ENCODE measurements at regions not wholly inside any gene's neighbourhood (a gene's known extent, or its start where the extent isn't known, plus 50 kb on each side); places are given as distances from the start of the nearest gene placed in this dataset.

DNA sequence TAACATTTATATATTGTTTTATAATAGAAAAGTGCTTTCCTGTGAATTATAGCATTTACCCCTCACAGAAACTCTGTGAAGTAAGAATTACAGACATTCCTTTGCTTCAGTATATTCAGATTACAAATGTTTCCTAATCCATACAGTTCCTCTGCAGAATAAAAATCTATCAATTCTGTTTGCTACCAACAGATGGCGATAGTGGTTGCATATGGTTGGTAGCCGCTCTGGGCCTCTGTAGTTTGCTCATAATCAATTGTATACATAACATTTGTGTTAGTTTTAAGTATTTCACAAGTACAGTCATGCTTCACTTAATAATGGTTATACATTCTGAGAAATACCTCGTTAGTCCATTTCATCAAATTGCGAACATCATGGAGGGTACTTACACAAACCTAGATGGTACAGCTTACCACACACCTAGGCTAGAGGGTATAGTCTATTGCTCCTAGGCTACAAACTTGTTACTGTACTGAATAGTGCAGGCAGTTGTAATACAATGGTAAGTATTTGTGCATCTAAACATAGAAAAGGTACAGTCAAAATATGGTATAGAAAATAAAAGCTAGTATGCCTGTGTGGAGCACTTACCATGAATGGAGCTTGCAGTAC lies 94.4 kb upstream of the STEAP4 start:
- Histone ChIP-seq H3K79me2 (replicated peaks; ENCODE audit: insufficient read depth) (no peaks in the 10 kb centered on the region), H3K4me1 (ENCODE audit: insufficient read depth) (no peaks in the 10 kb centered on the region), H3K27me3 (ENCODE audit: insufficient read depth) (no peaks in the 10 kb centered on the region), H3K36me3 (ENCODE audit: insufficient read depth) (no peaks in the 10 kb centered on the region), H4K20me1 (replicated peaks; ENCODE audit: insufficient read depth) (no peaks in the 10 kb centered on the region), H2AFZ (no peak overlapping the region), H3F3A (replicated peaks; ENCODE audit: low read depth) (no peaks in the 10 kb centered on the region), H3K9me2 (ENCODE audit: insufficient read depth) (0 out of 2 replicates have a peak, but pooled peaks cover 3% of the 10 kb centered on the region), H3K27ac (ENCODE audit: low read depth) (no peak overlapping the region), H3K4me2 (no peak overlapping the region), H3K4me3 (no peak overlapping the region)
- no peak for TF ChIP-seq EZH2 (IDR thresholded peaks at IDR 0.05; ENCODE audit: low read depth, unreplicated experiment)
- TF ChIP-seq, protein P1, sequence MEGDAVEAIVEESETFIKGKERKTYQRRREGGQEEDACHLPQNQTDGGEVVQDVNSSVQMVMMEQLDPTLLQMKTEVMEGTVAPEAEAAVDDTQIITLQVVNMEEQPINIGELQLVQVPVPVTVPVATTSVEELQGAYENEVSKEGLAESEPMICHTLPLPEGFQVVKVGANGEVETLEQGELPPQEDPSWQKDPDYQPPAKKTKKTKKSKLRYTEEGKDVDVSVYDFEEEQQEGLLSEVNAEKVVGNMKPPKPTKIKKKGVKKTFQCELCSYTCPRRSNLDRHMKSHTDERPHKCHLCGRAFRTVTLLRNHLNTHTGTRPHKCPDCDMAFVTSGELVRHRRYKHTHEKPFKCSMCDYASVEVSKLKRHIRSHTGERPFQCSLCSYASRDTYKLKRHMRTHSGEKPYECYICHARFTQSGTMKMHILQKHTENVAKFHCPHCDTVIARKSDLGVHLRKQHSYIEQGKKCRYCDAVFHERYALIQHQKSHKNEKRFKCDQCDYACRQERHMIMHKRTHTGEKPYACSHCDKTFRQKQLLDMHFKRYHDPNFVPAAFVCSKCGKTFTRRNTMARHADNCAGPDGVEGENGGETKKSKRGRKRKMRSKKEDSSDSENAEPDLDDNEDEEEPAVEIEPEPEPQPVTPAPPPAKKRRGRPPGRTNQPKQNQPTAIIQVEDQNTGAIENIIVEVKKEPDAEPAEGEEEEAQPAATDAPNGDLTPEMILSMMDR (conservative IDR thresholded peaks at IDR 0.05; ENCODE audit: low read depth in 2 of 2): peak; percentile 66 to 79
- Mint-ChIP-seq H3K27me3 (ENCODE audit: insufficient read depth, low read depth, poor library complexity) (no peaks in the 10 kb centered on the region), H3K4me3 (no peak overlapping the region), H3K9me3 (no peaks in the 10 kb centered on the region; the same call in 1 of the 3 replicates), H3K36me3 (ENCODE audit: low read depth) (no peaks in the 10 kb centered on the region), H3K4me1 (peaks cover 3% of the 10 kb centered on the region; the same call in 2 of the 3 replicates), H3K27ac (no peak overlapping the region)
- ATAC-seq (peak; percentile 63), DNase-seq (ENCODE audit: low spot score) (peak; percentile 54)

GRCh38 chr7:88399696-88400240 lies 93.1 kb upstream of the STEAP4 start:
- H3K27me3 Mint-ChIP-seq (ENCODE audit: insufficient read depth, low read depth, poor library complexity): no peaks in the 10 kb centered on the region
- TF ChIP-seq EZH2phosphoT487 (IDR thresholded peaks at IDR 0.05; ENCODE audit: unreplicated experiment): no peak
- TF ChIP-seq, protein P1 (conservative IDR thresholded peaks at IDR 0.05; ENCODE audit: low read depth in 2 of 2): no peak
- no peak for TF ChIP-seq EZH2 (IDR thresholded peaks at IDR 0.05; ENCODE audit: low read depth, unreplicated experiment)
- TF ChIP-seq CREB1 (CRISPR knock-in tag; IDR thresholded peaks at IDR 0.05; ENCODE audit: low read depth): no peak
- no peak for TF ChIP-seq NANOG (IDR thresholded peaks at IDR 0.05; ENCODE audit: borderline replicate concordance)
- TF ChIP-seq REST (IDR thresholded peaks at IDR 0.05; ENCODE audit: unreplicated experiment): no peak
- TF ChIP-seq POLR2AphosphoS5 (IDR thresholded peaks at IDR 0.05; ENCODE audit: low read depth): no peak
- TF ChIP-seq ZNF114 (CRISPR knock-in tag; IDR thresholded peaks at IDR 0.05): no peak
- TF ChIP-seq JUNB (IDR thresholded peaks at IDR 0.05; ENCODE audit: unreplicated experiment): no peak

More at GRCh38 chr7:88399696-88400240, 93.1 kb upstream of the STEAP4 start:
- Mint-ChIP-seq H3K4me3 (no peak overlapping the region), H3K9me3 (no peaks in the 10 kb centered on the region; the same call in 2 of the 3 replicates), H3K4me1 (peaks cover 3% of the 10 kb centered on the region; the same call in 2 of the 3 replicates), H3K36me3 (ENCODE audit: low read depth) (no peaks in the 10 kb centered on the region), H3K27ac (no peak overlapping the region)
- H3K36me3 ChIP-seq (ENCODE audit: insufficient read depth): no peaks in the 10 kb centered on the region
- no peak overlapping the region for H3K4me2 ChIP-seq
- H3K79me2 ChIP-seq (replicated peaks; ENCODE audit: insufficient read depth): no peaks in the 10 kb centered on the region
- 0 out of 2 replicates have a peak, but pooled peaks cover 3% of the 10 kb centered on the region for H3K9me2 ChIP-seq (ENCODE audit: insufficient read depth)
- no peak overlapping the region for H2AFZ ChIP-seq
- H3K4me3 ChIP-seq: no peak overlapping the region
- H4K20me1 ChIP-seq (replicated peaks; ENCODE audit: insufficient read depth): no peaks in the 10 kb centered on the region
- no peaks in the 10 kb centered on the region for H3F3A ChIP-seq (replicated peaks; ENCODE audit: low read depth)
- no peaks in the 10 kb centered on the region for H3K27me3 ChIP-seq (ENCODE audit: insufficient read depth)
- H3K27ac ChIP-seq (ENCODE audit: low read depth): no peak overlapping the region
- H3K4me1 ChIP-seq (ENCODE audit: insufficient read depth): no peaks in the 10 kb centered on the region
- ATAC-seq: no peak
- DNase-seq (ENCODE audit: low spot score): no peak
